SK-N-SH (cell line): ENCODE measurements at regions not wholly inside any gene's neighbourhood (a gene's known extent, or its start where the extent isn't known, plus 50 kb on each side); places are given as distances from the start of the nearest gene placed in this dataset.

Experiments used
- CTCF ChIA-PET: fragments of 300-600, 350-600 bp; formaldehyde crosslinking; extraction: SDS; loops from one replicate; lab custom pipeline; 2021; lab: Yijun Ruan, JAX
- POLR2A ChIA-PET: fragments of 350-600 bp; sonication (Branson Sonifier 250); formaldehyde crosslinking; extraction: SDS; loops from one replicate; lab custom pipeline; 2020; ENCODE audit warnings: antibody characterized with exemption, inconsistent platforms; lab: Yijun Ruan, JAX
- DNase-seq: peaks from one replicate; pipeline ENCODE4 v3.0.0; 2012
- H2AFZ ChIP-seq: fragments of 200-600 bp; sonication (generic); 2 replicates; pipeline ENCODE4 v1.8.1; 2016; ENCODE audit warnings: antibody characterized with exemption, mild to moderate bottlenecking, low read depth
- H3F3A ChIP-seq: fragments of 200-600 bp; sonication (generic); replicated peaks from 2 replicates; pipeline ENCODE3; 2016; ENCODE audit warnings: antibody characterized with exemption, mild to moderate bottlenecking; ENCODE audit not compliant: insufficient read depth
- H3K27ac ChIP-seq, 2 experiments: fragments of 200-500 bp in 1 of 2; fragments of 200-600 bp in 1 of 2; sonication (Bioruptor generic) in 1 of 2; sonication (generic), shearing (Covaris generic) in 1 of 2; 2 replicates each; pipeline versions ENCODE4 v1.5.1 to v1.6.1; 2014 to 2016; ENCODE audit warnings: low read depth in 2 of 2, inconsistent platforms in 1 of 2, low read length in 1 of 2, mild to moderate bottlenecking in 1 of 2, mixed read lengths in 1 of 2
- H3K27me3 ChIP-seq: fragments of 200-600 bp; sonication (generic), shearing (Covaris generic); 2 replicates; pipeline ENCODE4 v1.6.1; 2016; ENCODE audit warnings: mixed run types; ENCODE audit not compliant: insufficient read depth
- H3K36me3 ChIP-seq, 2 experiments: fragments of 200-500 bp in 1 of 2; fragments of 200-600 bp in 1 of 2; sonication (Bioruptor generic) in 1 of 2; sonication (generic) in 1 of 2; replicated peaks in 1 of 2; 2 replicates each; pipeline versions ENCODE3 to v1.5.1; 2014 to 2016; ENCODE audit warnings: low read length in 1 of 2, mild to moderate bottlenecking in 1 of 2; ENCODE audit not compliant: insufficient read depth in 2 of 2, control insufficient read depth in 1 of 2
- H3K4me1 ChIP-seq, 2 experiments: fragments of 200-500 bp in 1 of 2; fragments of 200-600 bp in 1 of 2; sonication (Bioruptor generic) in 1 of 2; sonication (generic), shearing (Covaris generic) in 1 of 2; 2 replicates each; pipeline versions ENCODE4 v1.5.1 to v1.6.1; 2014 to 2016; ENCODE audit warnings: low read depth in 1 of 2, low read length in 1 of 2, mixed run types in 1 of 2; ENCODE audit not compliant: insufficient read depth in 2 of 2, control insufficient read depth in 1 of 2
- H3K4me2 ChIP-seq: fragments of 200-600 bp; sonication (generic), shearing (Covaris generic); 2 replicates; pipeline ENCODE4 v1.6.1; 2017; ENCODE audit warnings: mixed run types
- H3K4me3 ChIP-seq, 2 experiments: fragments of 200-500 bp in 1 of 2; fragments of 200-600 bp in 1 of 2; sonication (Bioruptor generic) in 1 of 2; sonication (generic), shearing (Covaris generic) in 1 of 2; 2 replicates each; pipeline versions ENCODE4 v1.5.1 to v1.8.1; 2014 to 2016; ENCODE audit warnings: low read depth in 2 of 2, inconsistent platforms in 1 of 2, low read length in 1 of 2, mild to moderate bottlenecking in 1 of 2, mixed read lengths in 1 of 2, moderate library complexity in 1 of 2
- H3K79me2 ChIP-seq: fragments of 200-600 bp; sonication (generic); 2 replicates; pipeline ENCODE4 v1.8.1; 2017; ENCODE audit warnings: mild to moderate bottlenecking; ENCODE audit not compliant: insufficient read depth
- H3K9ac ChIP-seq: fragments of 200-600 bp; sonication (generic); 2 replicates; pipeline ENCODE4 v1.6.1; 2017; ENCODE audit warnings: mixed run types
- H3K9me2 ChIP-seq: fragments of 200-600 bp; sonication (generic); 2 replicates; pipeline ENCODE4 v1.6.1; 2017; ENCODE audit warnings: mixed run types
- H3K9me3 ChIP-seq: fragments of 200-600 bp; sonication (generic); 2 replicates; pipeline ENCODE4 v1.6.1; 2017; ENCODE audit warnings: mixed run types, mild to moderate bottlenecking, moderate library complexity
- H4K20me1 ChIP-seq: fragments of 200-600 bp; sonication (generic); 2 replicates; pipeline ENCODE4 v1.6.1; 2017; ENCODE audit warnings: mild to moderate bottlenecking, mixed run types; ENCODE audit not compliant: insufficient read depth
- CHD2 ChIP-seq: fragments of 150-350 bp; IDR thresholded peaks from 2 replicates; pipeline ENCODE4 v1.6.1; 2018; ENCODE audit warnings: low read length; ENCODE audit not compliant: partially characterized antibody
- ELF1 ChIP-seq: IDR thresholded peaks from 2 replicates; pipeline ENCODE4 v1.4.0; 2012
- EZH2phosphoT487 ChIP-seq: fragments of 200-600 bp; sonication (generic); IDR thresholded peaks from 2 replicates; pipeline ENCODE4 v1.6.1; 2017; ENCODE audit warnings: low read depth, mixed run types, mild to moderate bottlenecking, antibody characterized with exemption, moderate library complexity, borderline replicate concordance
- FOXJ3 ChIP-seq: sonication (generic); formaldehyde crosslinking; IDR thresholded peaks from 2 replicates; pipeline ENCODE4 v1.5.1; 2020; ENCODE audit warnings: mild to moderate bottlenecking, missing genetic modification reagents
- IRF3 ChIP-seq: fragments of 150-350 bp; IDR thresholded peaks from 2 replicates; pipeline ENCODE4 v1.6.1; 2016; ENCODE audit warnings: mild to moderate bottlenecking, low read depth, low read length
- JUND ChIP-seq: IDR thresholded peaks from 2 replicates; pipeline ENCODE4 v1.4.0; 2012
- MAX ChIP-seq: IDR thresholded peaks from 2 replicates; pipeline ENCODE4 v1.4.0; 2012; ENCODE audit warnings: low read depth
- MEF2A ChIP-seq: IDR thresholded peaks from 2 replicates; pipeline ENCODE4 v1.4.0; 2012; ENCODE audit warnings: low read depth, borderline replicate concordance
- MXI1 ChIP-seq: IDR thresholded peaks from 2 replicates; pipeline ENCODE4 v1.6.1; 2012; ENCODE audit warnings: mild to moderate bottlenecking, low read depth, low read length, improper control_type of control experiment
- NRF1 ChIP-seq: IDR thresholded peaks from 2 replicates; pipeline ENCODE4 v1.6.1; 2012; ENCODE audit warnings: low read depth, mild to moderate bottlenecking, low read length
- RFX5 ChIP-seq: IDR thresholded peaks from 2 replicates; pipeline ENCODE4 v1.6.1; 2012; ENCODE audit warnings: mild to moderate bottlenecking, improper control_type of control experiment, low read length
- RXRA ChIP-seq: IDR thresholded peaks from 2 replicates; pipeline ENCODE4 v1.4.0; 2012; ENCODE audit warnings: low read depth, mild to moderate bottlenecking, borderline replicate concordance
- SIN3A ChIP-seq: IDR thresholded peaks from 2 replicates; pipeline ENCODE4 v1.6.1; 2012; ENCODE audit warnings: low read depth, mild to moderate bottlenecking, low read length, moderate library complexity, borderline replicate concordance
- SMC3 ChIP-seq: IDR thresholded peaks from 2 replicates; pipeline ENCODE4 v1.6.1; 2012; ENCODE audit warnings: low read depth, low read length, improper control_type of control experiment
- TEAD4 ChIP-seq: IDR thresholded peaks from 2 replicates; pipeline ENCODE4 v1.4.0; 2012; ENCODE audit warnings: mild to moderate bottlenecking, borderline replicate concordance; ENCODE audit not compliant: insufficient read depth
- USF2 ChIP-seq: fragments of 150-350 bp; IDR thresholded peaks from 2 replicates; pipeline ENCODE4 v1.6.1; 2017; ENCODE audit warnings: antibody characterized with exemption, low read length, low read depth, borderline replicate concordance
- WGBS: methylation state at CpG from one replicate; pipeline ENCODE4 v1.1.6; 2017; ENCODE audit warnings: low lambda C conversion rate; 5-methylcytosine and 5-hydroxymethylcytosine counted together
- TF ChIP-seq, protein P1 (sequence below): IDR thresholded peaks from 2 replicates; pipeline ENCODE4 v1.4.0; 2012; ENCODE audit warnings: low read depth, borderline replicate concordance
- TF ChIP-seq, protein P2 (sequence below): IDR thresholded peaks from 2 replicates; pipeline ENCODE4; 2012
- TF ChIP-seq, protein P3 (sequence below): IDR thresholded peaks from 2 replicates; pipeline ENCODE4 v1.4.0; 2012; ENCODE audit warnings: low read depth, borderline replicate concordance

GRCh38 chr2:22628221-22628620 lies 756.8 kb upstream of the KLHL29 start:
- H3K9me3 ChIP-seq, result no peaks in the 10 kb centered on the region; the same call in 1 of the 2 replicates
- DNase-seq, result no peak
- CTCF ChIA-PET, result no interaction called here

More at GRCh38 chr2:22628221-22628620, 756.8 kb upstream of the KLHL29 start:
- POLR2A ChIA-PET, result no interaction called here
- H3K27me3 ChIP-seq, result no peaks in the 10 kb centered on the region
- no peak overlapping the region for H2AFZ ChIP-seq
- no peaks in the 10 kb centered on the region for H4K20me1 ChIP-seq
- no peaks in the 10 kb centered on the region; a peak in 1 of 4 replicates for H3K4me1 ChIP-seq
- TF ChIP-seq, protein P1, sequence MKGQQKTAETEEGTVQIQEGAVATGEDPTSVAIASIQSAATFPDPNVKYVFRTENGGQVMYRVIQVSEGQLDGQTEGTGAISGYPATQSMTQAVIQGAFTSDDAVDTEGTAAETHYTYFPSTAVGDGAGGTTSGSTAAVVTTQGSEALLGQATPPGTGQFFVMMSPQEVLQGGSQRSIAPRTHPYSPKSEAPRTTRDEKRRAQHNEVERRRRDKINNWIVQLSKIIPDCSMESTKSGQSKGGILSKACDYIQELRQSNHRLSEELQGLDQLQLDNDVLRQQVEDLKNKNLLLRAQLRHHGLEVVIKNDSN, result no peak
- TF ChIP-seq CHD2, result no peak
- no peak for TF ChIP-seq SMC3
- TF ChIP-seq USF2, result no peak
- no peak for TF ChIP-seq EZH2phosphoT487
- TF ChIP-seq NRF1, result no peak
- no peak for TF ChIP-seq MEF2A
- TF ChIP-seq TEAD4, result no peak
- TF ChIP-seq, protein P2, sequence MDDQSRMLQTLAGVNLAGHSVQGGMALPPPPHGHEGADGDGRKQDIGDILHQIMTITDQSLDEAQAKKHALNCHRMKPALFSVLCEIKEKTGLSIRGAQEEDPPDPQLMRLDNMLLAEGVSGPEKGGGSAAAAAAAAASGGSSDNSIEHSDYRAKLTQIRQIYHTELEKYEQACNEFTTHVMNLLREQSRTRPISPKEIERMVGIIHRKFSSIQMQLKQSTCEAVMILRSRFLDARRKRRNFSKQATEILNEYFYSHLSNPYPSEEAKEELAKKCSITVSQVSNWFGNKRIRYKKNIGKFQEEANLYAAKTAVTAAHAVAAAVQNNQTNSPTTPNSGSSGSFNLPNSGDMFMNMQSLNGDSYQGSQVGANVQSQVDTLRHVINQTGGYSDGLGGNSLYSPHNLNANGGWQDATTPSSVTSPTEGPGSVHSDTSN, result no peak
- TF ChIP-seq RFX5, result no peak
- no peak for TF ChIP-seq JUND
- no peak for TF ChIP-seq MAX
- TF ChIP-seq, protein P3, sequence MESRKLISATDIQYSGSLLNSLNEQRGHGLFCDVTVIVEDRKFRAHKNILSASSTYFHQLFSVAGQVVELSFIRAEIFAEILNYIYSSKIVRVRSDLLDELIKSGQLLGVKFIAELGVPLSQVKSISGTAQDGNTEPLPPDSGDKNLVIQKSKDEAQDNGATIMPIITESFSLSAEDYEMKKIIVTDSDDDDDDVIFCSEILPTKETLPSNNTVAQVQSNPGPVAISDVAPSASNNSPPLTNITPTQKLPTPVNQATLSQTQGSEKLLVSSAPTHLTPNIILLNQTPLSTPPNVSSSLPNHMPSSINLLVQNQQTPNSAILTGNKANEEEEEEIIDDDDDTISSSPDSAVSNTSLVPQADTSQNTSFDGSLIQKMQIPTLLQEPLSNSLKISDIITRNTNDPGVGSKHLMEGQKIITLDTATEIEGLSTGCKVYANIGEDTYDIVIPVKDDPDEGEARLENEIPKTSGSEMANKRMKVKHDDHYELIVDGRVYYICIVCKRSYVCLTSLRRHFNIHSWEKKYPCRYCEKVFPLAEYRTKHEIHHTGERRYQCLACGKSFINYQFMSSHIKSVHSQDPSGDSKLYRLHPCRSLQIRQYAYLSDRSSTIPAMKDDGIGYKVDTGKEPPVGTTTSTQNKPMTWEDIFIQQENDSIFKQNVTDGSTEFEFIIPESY, result no peak
- TF ChIP-seq MXI1, result no peak
- no peak for TF ChIP-seq RXRA
- no peak for TF ChIP-seq SIN3A
- no peak for TF ChIP-seq IRF3
- no peak for TF ChIP-seq FOXJ3 (CRISPR knock-in tag)
- TF ChIP-seq ELF1, result no peak
- 38% methylated on average over 2 of the region's 2 CpGs for WGBS
- H3K4me2 ChIP-seq, result no peak overlapping the region
- no peak overlapping the region for H3K4me3 ChIP-seq
- H3K9ac ChIP-seq, result no peak overlapping the region
- no peaks in the 10 kb centered on the region for H3K79me2 ChIP-seq
- H3F3A ChIP-seq, result no peaks in the 10 kb centered on the region
- H3K9me2 ChIP-seq, result no peaks in the 10 kb centered on the region
- H3K36me3 ChIP-seq, result no peaks in the 10 kb centered on the region
- H3K27ac ChIP-seq, result no peak overlapping the region
